Left ventricle myocardium inferior (tissue), 1 donor: ENCODE measurements at regions not wholly inside any gene's neighbourhood (a gene's known extent, or its start where the extent isn't known, plus 50 kb on each side); places are given as distances from the start of the nearest gene placed in this dataset.
A peak's percentile ranks its signal among the peaks of the same experiment; 100 is the strongest.

Experiments
- DNase-seq: peaks from one replicate; pipeline ENCODE4 v3.0.0-alpha.2; 2020
- H3K27ac ChIP-seq: fragments of 200-600 bp; replicated peaks from 2 replicates; pipeline ENCODE4 v1.8.0; 2021
- H3K27me3 ChIP-seq: fragments of 200-600 bp; 2 replicates; pipeline ENCODE4 v1.8.0; 2021; ENCODE audit warnings: low read depth
- H3K36me3 ChIP-seq: fragments of 200-600 bp; 2 replicates; pipeline ENCODE4 v1.8.0; 2021
- H3K4me1 ChIP-seq: fragments of 200-600 bp; 2 replicates; pipeline ENCODE4 v1.8.0; 2021
- H3K4me3 ChIP-seq: fragments of 200-600 bp; 2 replicates; pipeline ENCODE4 v1.8.0; 2021; ENCODE audit warnings: mild to moderate bottlenecking, moderate library complexity
- H3K9me3 ChIP-seq: fragments of 200-600 bp; replicated peaks from 2 replicates; pipeline ENCODE4 v1.8.0; 2021
- intact Hi-C: fragments of 100-400 bp; cut with micrococcal nuclease; formaldehyde crosslinking; loops from one replicate; pipeline ENCODE4 v1.11.0; 2022
- TF ChIP-seq, protein P1 (sequence below): fragments of 200-600 bp; IDR thresholded peaks from 2 replicates; pipeline ENCODE4 v1.8.0; 2021; ENCODE audit warnings: antibody characterized with exemption, mild to moderate bottlenecking, borderline replicate concordance
- donor health status: DM: no; HTN: yes; CAD: no; lungs with severe emphysema.

- Histone ChIP-seq H3K9me3 (peaks cover 11% of the 10 kb centered on the region), H3K36me3 (no peaks in the 10 kb centered on the region), H3K4me3 (no peak overlapping the region), H3K4me1 (no peaks in the 10 kb centered on the region), H3K27me3 (no peaks in the 10 kb centered on the region), H3K27ac (no peak overlapping the region)
- no peak for DNase-seq
- intact Hi-C loops = no loop called here
- TF ChIP-seq, protein P1, sequence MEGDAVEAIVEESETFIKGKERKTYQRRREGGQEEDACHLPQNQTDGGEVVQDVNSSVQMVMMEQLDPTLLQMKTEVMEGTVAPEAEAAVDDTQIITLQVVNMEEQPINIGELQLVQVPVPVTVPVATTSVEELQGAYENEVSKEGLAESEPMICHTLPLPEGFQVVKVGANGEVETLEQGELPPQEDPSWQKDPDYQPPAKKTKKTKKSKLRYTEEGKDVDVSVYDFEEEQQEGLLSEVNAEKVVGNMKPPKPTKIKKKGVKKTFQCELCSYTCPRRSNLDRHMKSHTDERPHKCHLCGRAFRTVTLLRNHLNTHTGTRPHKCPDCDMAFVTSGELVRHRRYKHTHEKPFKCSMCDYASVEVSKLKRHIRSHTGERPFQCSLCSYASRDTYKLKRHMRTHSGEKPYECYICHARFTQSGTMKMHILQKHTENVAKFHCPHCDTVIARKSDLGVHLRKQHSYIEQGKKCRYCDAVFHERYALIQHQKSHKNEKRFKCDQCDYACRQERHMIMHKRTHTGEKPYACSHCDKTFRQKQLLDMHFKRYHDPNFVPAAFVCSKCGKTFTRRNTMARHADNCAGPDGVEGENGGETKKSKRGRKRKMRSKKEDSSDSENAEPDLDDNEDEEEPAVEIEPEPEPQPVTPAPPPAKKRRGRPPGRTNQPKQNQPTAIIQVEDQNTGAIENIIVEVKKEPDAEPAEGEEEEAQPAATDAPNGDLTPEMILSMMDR = no peak
Measured at GRCh38 chr14:46279776-46280175, 371.8 kb downstream of the RPL10L start.

- DNase-seq = no peak
- TF ChIP-seq, protein P1 = no peak
Measured at GRCh38 chr14:46279327-46279726, 372.3 kb downstream of the RPL10L start.

GRCh38 chr14:46259536-46259935 lies 392.0 kb downstream of the RPL10L start:
- TF ChIP-seq, protein P1 = no peak
- Histone ChIP-seq H3K36me3 (no peaks in the 10 kb centered on the region), H3K4me3 (no peak overlapping the region), H3K9me3 (no peaks in the 10 kb centered on the region), H3K27ac (no peak overlapping the region), H3K4me1 (no peaks in the 10 kb centered on the region), H3K27me3 (no peaks in the 10 kb centered on the region)
- DNase-seq = no peak
- intact Hi-C loops = no loop called here

More at GRCh38 chr14:46279327-46279726, 372.3 kb downstream of the RPL10L start:
- H3K27me3 ChIP-seq = no peaks in the 10 kb centered on the region
- H3K4me3 ChIP-seq = no peak overlapping the region
- H3K36me3 ChIP-seq = no peaks in the 10 kb centered on the region
- no peaks in the 10 kb centered on the region for H3K4me1 ChIP-seq
- intact Hi-C loops = no loop called here
- H3K9me3 ChIP-seq = peaks cover 6% of the 10 kb centered on the region
- H3K27ac ChIP-seq = no peak overlapping the region

GRCh38 chr14:46256381-46256780 lies 395.2 kb downstream of the RPL10L start:
- Histone ChIP-seq H3K27ac (no peak overlapping the region), H3K9me3 (no peaks in the 10 kb centered on the region), H3K27me3 (no peaks in the 10 kb centered on the region), H3K4me3 (no peak overlapping the region), H3K4me1 (no peaks in the 10 kb centered on the region), H3K36me3 (no peaks in the 10 kb centered on the region)
- TF ChIP-seq, protein P1 = no peak
- intact Hi-C loops = no loop called here
- no peak for DNase-seq

- Histone ChIP-seq H3K27me3 (no peaks in the 10 kb centered on the region), H3K27ac (no peak overlapping the region), H3K9me3 (no peaks in the 10 kb centered on the region), H3K36me3 (no peaks in the 10 kb centered on the region), H3K4me3 (no peak overlapping the region), H3K4me1 (no peaks in the 10 kb centered on the region)
- TF ChIP-seq, protein P1 = peak; percentile 39
- no peak for DNase-seq
- intact Hi-C loops = no loop called here
Measured at GRCh38 chr14:46250113-46250703, 401.4 kb downstream of the RPL10L start.
